Skeletal muscle cell (primary cell): ENCODE measurements at regions not wholly inside any gene's neighbourhood (a gene's known extent, or its start where the extent isn't known, plus 50 kb on each side); places are given as distances from the start of the nearest gene placed in this dataset.
"Not testable (repeated sequence)": the region's sequence is repeated elsewhere in the genome, so short reads cannot be mapped to it uniquely, and the experiment has no call there.

Experiments used
- DNase-seq: peaks from one replicate; pipeline ENCODE4 v3.0.0-alpha.2; 2010; ENCODE audit warnings: low read depth
- H3K4me3 ChIP-seq: 2 replicates; pipeline ENCODE4 v1.5.1; 2011; ENCODE audit warnings: low read depth, mild to moderate bottlenecking, control low read depth, low read length, moderate library complexity

GRCh38 chr12:56872366-56872765 lies 61.8 kb downstream of the SDR9C7 start:
- no peak for DNase-seq
- no peak overlapping the region for H3K4me3 ChIP-seq

- no peak overlapping the region for H3K4me3 ChIP-seq
- no peak for DNase-seq
These were observed 67.0 kb downstream of the SDR9C7 start for GRCh38 chr12:56867216-56867615.

DNA sequence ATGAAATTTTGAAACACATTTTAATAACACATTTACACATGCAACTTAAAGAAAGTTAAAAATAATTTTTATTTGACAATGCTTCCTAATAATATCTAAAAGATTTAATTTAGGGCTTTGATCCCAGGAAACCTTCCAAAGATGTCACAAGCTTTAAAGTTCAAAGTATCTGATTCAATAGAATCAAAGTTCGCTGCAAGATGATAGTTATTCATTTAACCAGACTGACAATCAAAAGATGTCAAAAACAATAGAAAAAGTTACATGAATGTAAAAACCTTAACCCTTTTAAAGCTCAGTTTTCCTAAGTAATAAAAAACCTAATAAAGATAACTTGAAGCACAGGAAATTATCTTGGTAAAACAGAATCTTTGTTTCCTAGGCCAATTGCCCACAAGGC lies 67.7 kb downstream of the SDR9C7 start:
- no peak for DNase-seq
- H3K4me3 ChIP-seq, result no peak overlapping the region

GRCh38 chr12:56864318-56864717 lies 69.9 kb downstream of the SDR9C7 start:
- DNase-seq, result no peak
- no peak overlapping the region for H3K4me3 ChIP-seq

GRCh38 chr12:56863789-56864188 lies 70.4 kb downstream of the SDR9C7 start:
- DNase-seq, result no peak
- H3K4me3 ChIP-seq, result no peak overlapping the region

DNA sequence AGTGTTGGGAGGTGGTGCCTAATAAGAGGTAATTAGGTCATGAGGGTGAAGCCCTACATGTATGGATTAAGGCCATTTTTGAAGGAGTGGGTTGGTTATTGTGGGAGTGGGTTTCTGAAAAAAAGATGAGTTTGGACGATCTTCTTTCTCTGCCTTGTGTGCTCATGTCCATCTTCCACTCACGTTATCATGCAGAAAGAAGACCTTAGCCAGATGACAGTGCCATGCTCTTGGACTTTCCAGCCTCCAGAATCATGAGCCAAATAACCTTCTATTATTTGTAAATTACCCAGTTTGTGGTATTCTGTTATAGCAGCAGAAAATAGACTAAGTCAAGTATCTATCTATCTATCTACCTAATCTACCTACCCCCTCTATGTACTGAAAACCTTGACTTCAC lies 71.9 kb downstream of the SDR9C7 start:
- no peak overlapping the region for H3K4me3 ChIP-seq
- no peak for DNase-seq

GRCh38 chr12:56853392-56853978 lies 80.7 kb downstream of the SDR9C7 start:
- H3K4me3 ChIP-seq, DNase-seq: not testable (repeated sequence)

DNA sequence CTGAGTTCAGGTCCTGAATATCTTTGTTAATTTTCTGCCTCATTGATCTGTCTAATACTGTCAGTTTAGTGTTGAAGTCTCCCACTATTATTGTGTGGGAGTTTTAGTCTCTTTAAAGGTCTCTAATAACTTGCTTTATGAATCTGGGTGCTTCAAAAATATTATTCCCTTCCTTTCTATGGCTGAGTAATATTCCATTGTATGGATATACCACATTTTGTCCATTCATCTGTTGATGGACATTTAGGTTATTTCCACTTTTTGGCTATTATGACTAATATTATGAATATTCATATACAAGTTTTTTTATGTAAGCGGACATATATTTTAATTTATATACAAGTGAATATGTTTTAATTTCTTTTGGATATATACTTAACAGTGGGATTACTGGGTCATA lies 82.7 kb downstream of the SDR9C7 start:
- H3K4me3 ChIP-seq, result no peak overlapping the region
- DNase-seq, result no peak

GRCh38 chr12:56840922-56841321 lies 77.8 kb downstream of the HSD17B6 start:
- peak; percentile 40 for DNase-seq
- H3K4me3 ChIP-seq, result no peak overlapping the region

- no peak for DNase-seq
- H3K4me3 ChIP-seq, result no peak overlapping the region
These were observed 76.8 kb downstream of the HSD17B6 start for GRCh38 chr12:56839915-56840325.

DNA sequence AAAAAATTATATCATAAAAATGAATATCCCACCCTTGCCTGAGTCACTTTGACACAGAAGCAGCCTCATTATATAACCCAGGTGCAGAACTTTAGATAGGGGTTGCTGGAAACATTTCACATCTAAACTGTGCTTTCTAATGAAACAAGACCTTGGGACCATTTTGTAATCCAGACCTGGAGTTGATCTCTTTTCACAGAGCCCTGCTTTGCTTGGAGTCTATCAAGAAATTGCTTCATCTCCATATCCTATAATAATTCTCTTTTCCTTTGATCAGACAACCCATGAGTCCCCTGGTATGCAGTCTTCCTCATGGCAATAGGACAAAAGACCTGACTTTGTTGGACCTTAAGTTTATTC lies 76.3 kb downstream of the HSD17B6 start:
- no peak for DNase-seq
- H3K4me3 ChIP-seq, result no peak overlapping the region

GRCh38 chr12:56838621-56839488 lies 75.7 kb downstream of the HSD17B6 start:
- no peak overlapping the region for H3K4me3 ChIP-seq
- DNase-seq, result peak; percentile 9
